ENCODE measurements at regions not wholly inside any gene's neighbourhood (a gene's known extent, or its start where the extent isn't known, plus 50 kb on each side); places are given as distances from the start of the nearest gene placed in this dataset.

GRCh38 chr14:65268594-65268993 is 143.9 kb upstream of the FUT8 start:
- peak overlapping the region; percentile 36; the same call in 1 of the 2 replicates for H2AFZ ChIP-seq (ENCODE audit: low read depth, low read length)
- TF ChIP-seq CTCF (IDR thresholded peaks at IDR 0.05; ENCODE audit: borderline replicate concordance, extremely low read depth, low read length, poor library complexity, severe bottlenecking) = no peak
- no peak for TF ChIP-seq EZH2 (IDR thresholded peaks at IDR 0.05; ENCODE audit: borderline replicate concordance, low read depth, low read length, severe bottlenecking)
- H3K9me3 ChIP-seq (ENCODE audit: insufficient read depth, low read length, severe bottlenecking) = no peaks in the 10 kb centered on the region

GRCh38 chr14:65269732-65270131 is 142.8 kb upstream of the FUT8 start:
- no peak for ATAC-seq (ENCODE audit: insufficient read depth, low read depth)
- H3K9ac ChIP-seq (ENCODE audit: low read depth, low read length) = no peak overlapping the region
- no peaks in the 10 kb centered on the region for H3K27me3 ChIP-seq (ENCODE audit: insufficient read depth, low read length, poor library complexity)
- no peaks in the 10 kb centered on the region for H3K9me3 ChIP-seq (ENCODE audit: insufficient read depth, low read length, severe bottlenecking)
- TF ChIP-seq CTCF (IDR thresholded peaks at IDR 0.05; ENCODE audit: borderline replicate concordance, extremely low read depth, low read length, poor library complexity, severe bottlenecking) = no peak
- TF ChIP-seq EZH2 (IDR thresholded peaks at IDR 0.05; ENCODE audit: borderline replicate concordance, low read depth, low read length, severe bottlenecking) = no peak
- H2AFZ ChIP-seq (ENCODE audit: low read depth, low read length) = no peak overlapping the region
- no peak for DNase-seq
- no peak overlapping the region for H3K27ac ChIP-seq (ENCODE audit: low read length)
- no peaks in the 10 kb centered on the region for H4K20me1 ChIP-seq (ENCODE audit: insufficient read depth, low read length)
- no peak overlapping the region for H3K4me2 ChIP-seq (ENCODE audit: insufficient read depth, low read length)
- no peak overlapping the region for H3K4me3 ChIP-seq (ENCODE audit: low read depth in 1 of 2, low read length in 2 of 2)
- H3K4me1 ChIP-seq (ENCODE audit: insufficient read depth, low read length) = 0 out of 2 replicates have a peak, but pooled peaks cover 2% of the 10 kb centered on the region
- no peaks in the 10 kb centered on the region for H3K79me2 ChIP-seq (ENCODE audit: insufficient read depth, low read length)
- H3K36me3 ChIP-seq (ENCODE audit: insufficient read depth, low read length) = no peaks in the 10 kb centered on the region

More at GRCh38 chr14:65268594-65268993, 143.9 kb upstream of the FUT8 start:
- no peak overlapping the region for H3K4me2 ChIP-seq (ENCODE audit: insufficient read depth, low read length)
- H3K79me2 ChIP-seq (ENCODE audit: insufficient read depth, low read length) = no peaks in the 10 kb centered on the region
- H3K9ac ChIP-seq (ENCODE audit: low read depth, low read length) = no peak overlapping the region
- DNase-seq (no peak), ATAC-seq (ENCODE audit: insufficient read depth, low read depth) (no peak)
- 0 out of 2 replicates have a peak, but pooled peaks cover 2% of the 10 kb centered on the region for H3K4me1 ChIP-seq (ENCODE audit: insufficient read depth, low read length)
- no peaks in the 10 kb centered on the region for H3K36me3 ChIP-seq (ENCODE audit: insufficient read depth, low read length)
- H3K27ac ChIP-seq (ENCODE audit: low read length) = no peak overlapping the region
- no peak overlapping the region for H3K4me3 ChIP-seq (ENCODE audit: low read depth in 1 of 2, low read length in 2 of 2)
- H3K27me3 ChIP-seq (ENCODE audit: insufficient read depth, low read length, poor library complexity) = no peaks in the 10 kb centered on the region
- no peaks in the 10 kb centered on the region for H4K20me1 ChIP-seq (ENCODE audit: insufficient read depth, low read length)

GRCh38 chr14:65277027-65277426 is 135.5 kb upstream of the FUT8 start:
- Histone ChIP-seq H3K4me3 (ENCODE audit: low read depth in 1 of 2, low read length in 2 of 2) (no peak overlapping the region), H3K9ac (ENCODE audit: low read depth, low read length) (no peak overlapping the region), H3K27ac (ENCODE audit: low read length) (no peak overlapping the region), H3K4me2 (ENCODE audit: insufficient read depth, low read length) (no peak overlapping the region), H3K79me2 (ENCODE audit: insufficient read depth, low read length) (no peaks in the 10 kb centered on the region), H3K4me1 (ENCODE audit: insufficient read depth, low read length) (peaks cover 5% of the 10 kb centered on the region), H2AFZ (ENCODE audit: low read depth, low read length) (no peak overlapping the region), H3K36me3 (ENCODE audit: insufficient read depth, low read length) (no peaks in the 10 kb centered on the region), H3K27me3 (ENCODE audit: insufficient read depth, low read length, poor library complexity) (no peaks in the 10 kb centered on the region), H4K20me1 (ENCODE audit: insufficient read depth, low read length) (no peaks in the 10 kb centered on the region), H3K9me3 (ENCODE audit: insufficient read depth, low read length, severe bottlenecking) (no peaks in the 10 kb centered on the region)
- DNase-seq (no peak), ATAC-seq (ENCODE audit: insufficient read depth, low read depth) (no peak)
- TF ChIP-seq CTCF (IDR thresholded peaks at IDR 0.05; ENCODE audit: borderline replicate concordance, extremely low read depth, low read length, poor library complexity, severe bottlenecking) = no peak
- TF ChIP-seq EZH2 (IDR thresholded peaks at IDR 0.05; ENCODE audit: borderline replicate concordance, low read depth, low read length, severe bottlenecking) = no peak

Data from DND-41 (cell line).